ENCODE measurements at regions not wholly inside any gene's neighbourhood (a gene's known extent, or its start where the extent isn't known, plus 50 kb on each side); places are given as distances from the start of the nearest gene placed in this dataset.

DNA sequence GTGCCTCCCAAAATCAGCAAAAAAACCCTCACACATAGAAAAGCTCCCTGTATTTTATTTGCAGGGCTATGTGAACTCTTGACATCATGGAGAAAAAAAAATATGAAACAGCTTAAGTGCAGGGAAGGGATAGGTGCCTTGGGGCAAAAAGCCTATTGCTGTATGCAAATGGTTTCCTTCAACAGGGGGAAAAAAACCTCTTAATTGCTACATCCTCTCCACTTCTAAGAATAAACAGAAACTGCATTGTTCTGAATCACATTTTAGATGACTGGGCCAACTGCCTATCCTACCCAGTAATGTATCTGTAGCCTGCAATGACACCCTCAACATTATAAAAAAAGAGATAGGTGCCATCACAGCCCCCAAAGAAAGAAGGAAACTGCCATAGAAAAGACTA, 229.4 kb upstream of the GALNTL6 start:
- TF ChIP-seq POLR2A (IDR thresholded peaks at IDR 0.05; ENCODE audit: control extremely low read depth in 1 of 2, low read depth in 2 of 2, low read length in 2 of 2) (no peak), CHD1 (IDR thresholded peaks at IDR 0.05; ENCODE audit: low read depth, low read length) (no peak), ZNF274 (IDR thresholded peaks at IDR 0.05; ENCODE audit: borderline replicate concordance, extremely low read depth, low read length) (no peak), YY1 (IDR thresholded peaks at IDR 0.05; ENCODE audit: low read depth, low read length) (no peak), SIX5 (IDR thresholded peaks at IDR 0.05; ENCODE audit: low read depth, low read length) (no peak), POLR2AphosphoS5 (IDR thresholded peaks at IDR 0.05; ENCODE audit: low read depth, low read length) (no peak), JUND (IDR thresholded peaks at IDR 0.05; ENCODE audit: low read length) (no peak), TAF1 (IDR thresholded peaks at IDR 0.05; ENCODE audit: low read depth, low read length) (no peak), MAFK (IDR thresholded peaks at IDR 0.05; ENCODE audit: low read depth, low read length) (no peak)
- TF ChIP-seq, protein P1, sequence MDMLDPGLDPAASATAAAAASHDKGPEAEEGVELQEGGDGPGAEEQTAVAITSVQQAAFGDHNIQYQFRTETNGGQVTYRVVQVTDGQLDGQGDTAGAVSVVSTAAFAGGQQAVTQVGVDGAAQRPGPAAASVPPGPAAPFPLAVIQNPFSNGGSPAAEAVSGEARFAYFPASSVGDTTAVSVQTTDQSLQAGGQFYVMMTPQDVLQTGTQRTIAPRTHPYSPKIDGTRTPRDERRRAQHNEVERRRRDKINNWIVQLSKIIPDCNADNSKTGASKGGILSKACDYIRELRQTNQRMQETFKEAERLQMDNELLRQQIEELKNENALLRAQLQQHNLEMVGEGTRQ (IDR thresholded peaks at IDR 0.05; ENCODE audit: low read length): no peak
- TF ChIP-seq, protein P2, sequence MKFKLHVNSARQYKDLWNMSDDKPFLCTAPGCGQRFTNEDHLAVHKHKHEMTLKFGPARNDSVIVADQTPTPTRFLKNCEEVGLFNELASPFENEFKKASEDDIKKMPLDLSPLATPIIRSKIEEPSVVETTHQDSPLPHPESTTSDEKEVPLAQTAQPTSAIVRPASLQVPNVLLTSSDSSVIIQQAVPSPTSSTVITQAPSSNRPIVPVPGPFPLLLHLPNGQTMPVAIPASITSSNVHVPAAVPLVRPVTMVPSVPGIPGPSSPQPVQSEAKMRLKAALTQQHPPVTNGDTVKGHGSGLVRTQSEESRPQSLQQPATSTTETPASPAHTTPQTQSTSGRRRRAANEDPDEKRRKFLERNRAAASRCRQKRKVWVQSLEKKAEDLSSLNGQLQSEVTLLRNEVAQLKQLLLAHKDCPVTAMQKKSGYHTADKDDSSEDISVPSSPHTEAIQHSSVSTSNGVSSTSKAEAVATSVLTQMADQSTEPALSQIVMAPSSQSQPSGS (IDR thresholded peaks at IDR 0.05; ENCODE audit: low read length): no peak
- TF ChIP-seq, protein P3, sequence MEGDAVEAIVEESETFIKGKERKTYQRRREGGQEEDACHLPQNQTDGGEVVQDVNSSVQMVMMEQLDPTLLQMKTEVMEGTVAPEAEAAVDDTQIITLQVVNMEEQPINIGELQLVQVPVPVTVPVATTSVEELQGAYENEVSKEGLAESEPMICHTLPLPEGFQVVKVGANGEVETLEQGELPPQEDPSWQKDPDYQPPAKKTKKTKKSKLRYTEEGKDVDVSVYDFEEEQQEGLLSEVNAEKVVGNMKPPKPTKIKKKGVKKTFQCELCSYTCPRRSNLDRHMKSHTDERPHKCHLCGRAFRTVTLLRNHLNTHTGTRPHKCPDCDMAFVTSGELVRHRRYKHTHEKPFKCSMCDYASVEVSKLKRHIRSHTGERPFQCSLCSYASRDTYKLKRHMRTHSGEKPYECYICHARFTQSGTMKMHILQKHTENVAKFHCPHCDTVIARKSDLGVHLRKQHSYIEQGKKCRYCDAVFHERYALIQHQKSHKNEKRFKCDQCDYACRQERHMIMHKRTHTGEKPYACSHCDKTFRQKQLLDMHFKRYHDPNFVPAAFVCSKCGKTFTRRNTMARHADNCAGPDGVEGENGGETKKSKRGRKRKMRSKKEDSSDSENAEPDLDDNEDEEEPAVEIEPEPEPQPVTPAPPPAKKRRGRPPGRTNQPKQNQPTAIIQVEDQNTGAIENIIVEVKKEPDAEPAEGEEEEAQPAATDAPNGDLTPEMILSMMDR (IDR thresholded peaks at IDR 0.05; ENCODE audit: control extremely low read depth in 1 of 3, insufficient read depth in 1 of 3, low read depth in 1 of 3, low read length in 3 of 3): no peak
- TF ChIP-seq, protein P4, sequence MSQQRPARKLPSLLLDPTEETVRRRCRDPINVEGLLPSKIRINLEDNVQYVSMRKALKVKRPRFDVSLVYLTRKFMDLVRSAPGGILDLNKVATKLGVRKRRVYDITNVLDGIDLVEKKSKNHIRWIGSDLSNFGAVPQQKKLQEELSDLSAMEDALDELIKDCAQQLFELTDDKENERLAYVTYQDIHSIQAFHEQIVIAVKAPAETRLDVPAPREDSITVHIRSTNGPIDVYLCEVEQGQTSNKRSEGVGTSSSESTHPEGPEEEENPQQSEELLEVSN (IDR thresholded peaks at IDR 0.05): no peak
